ENCODE measurements at regions not wholly inside any gene's neighbourhood (a gene's known extent, or its start where the extent isn't known, plus 50 kb on each side); places are given as distances from the start of the nearest gene placed in this dataset.

DNA sequence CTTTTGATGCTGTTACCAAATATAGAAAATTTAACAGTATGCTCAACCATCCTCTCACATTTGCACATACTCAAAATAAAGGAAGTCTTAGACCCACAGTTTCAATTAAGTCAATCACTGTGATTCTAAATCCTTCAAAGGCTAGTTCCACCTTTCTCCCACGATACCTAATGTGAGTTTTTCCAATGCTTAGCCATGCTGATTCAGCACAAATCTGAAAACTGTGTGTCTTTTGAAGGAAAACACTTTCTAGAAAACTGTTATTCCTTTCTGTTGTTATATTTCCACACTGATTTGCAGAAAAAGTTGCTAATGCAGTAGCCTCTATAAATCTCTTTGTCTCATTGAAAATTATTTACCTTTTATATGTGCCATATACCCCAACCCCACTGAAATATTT, 645.7 kb downstream of the PRR16 start:
- Mint-ChIP-seq H3K36me3 (ENCODE audit: insufficient read depth) (peaks cover 1% of the 10 kb centered on the region), H3K9me3 (ENCODE audit: low read depth) (no peaks in the 10 kb centered on the region), H3K4me3 (ENCODE audit: low read depth) (no peak overlapping the region), H3K27me3 (no peaks in the 10 kb centered on the region), H3K4me1 (ENCODE audit: low read depth) (peaks cover 5% of the 10 kb centered on the region), H3K27ac (no peak overlapping the region)
- DNase-seq (ENCODE audit: low spot score, unreplicated experiment), result no peak
- TF ChIP-seq, protein P1, sequence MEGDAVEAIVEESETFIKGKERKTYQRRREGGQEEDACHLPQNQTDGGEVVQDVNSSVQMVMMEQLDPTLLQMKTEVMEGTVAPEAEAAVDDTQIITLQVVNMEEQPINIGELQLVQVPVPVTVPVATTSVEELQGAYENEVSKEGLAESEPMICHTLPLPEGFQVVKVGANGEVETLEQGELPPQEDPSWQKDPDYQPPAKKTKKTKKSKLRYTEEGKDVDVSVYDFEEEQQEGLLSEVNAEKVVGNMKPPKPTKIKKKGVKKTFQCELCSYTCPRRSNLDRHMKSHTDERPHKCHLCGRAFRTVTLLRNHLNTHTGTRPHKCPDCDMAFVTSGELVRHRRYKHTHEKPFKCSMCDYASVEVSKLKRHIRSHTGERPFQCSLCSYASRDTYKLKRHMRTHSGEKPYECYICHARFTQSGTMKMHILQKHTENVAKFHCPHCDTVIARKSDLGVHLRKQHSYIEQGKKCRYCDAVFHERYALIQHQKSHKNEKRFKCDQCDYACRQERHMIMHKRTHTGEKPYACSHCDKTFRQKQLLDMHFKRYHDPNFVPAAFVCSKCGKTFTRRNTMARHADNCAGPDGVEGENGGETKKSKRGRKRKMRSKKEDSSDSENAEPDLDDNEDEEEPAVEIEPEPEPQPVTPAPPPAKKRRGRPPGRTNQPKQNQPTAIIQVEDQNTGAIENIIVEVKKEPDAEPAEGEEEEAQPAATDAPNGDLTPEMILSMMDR (IDR thresholded peaks at IDR 0.05; ENCODE audit: unreplicated experiment), result no peak

GRCh38 chr5:121121786-121122185, 657.7 kb downstream of the PRR16 start:
- H3K27ac Mint-ChIP-seq, result no peak overlapping the region
- no peaks in the 10 kb centered on the region for H3K27me3 Mint-ChIP-seq
- no peaks in the 10 kb centered on the region for H3K4me1 Mint-ChIP-seq (ENCODE audit: low read depth)
- no peak for DNase-seq (ENCODE audit: low spot score, unreplicated experiment)
- H3K36me3 Mint-ChIP-seq (ENCODE audit: insufficient read depth), result no peaks in the 10 kb centered on the region
- no peaks in the 10 kb centered on the region for H3K9me3 Mint-ChIP-seq (ENCODE audit: low read depth)
- TF ChIP-seq, protein P1 (IDR thresholded peaks at IDR 0.05; ENCODE audit: unreplicated experiment), result no peak
- H3K4me3 Mint-ChIP-seq (ENCODE audit: low read depth), result no peak overlapping the region

- H3K4me1 Mint-ChIP-seq (ENCODE audit: low read depth), result peaks cover 3% of the 10 kb centered on the region
- no peak for DNase-seq (ENCODE audit: low spot score, unreplicated experiment)
- no peak overlapping the region for H3K27ac Mint-ChIP-seq
- no peak overlapping the region for H3K4me3 Mint-ChIP-seq (ENCODE audit: low read depth)
- H3K36me3 Mint-ChIP-seq (ENCODE audit: insufficient read depth), result no peaks in the 10 kb centered on the region
- no peaks in the 10 kb centered on the region for H3K27me3 Mint-ChIP-seq
- TF ChIP-seq, protein P1 (IDR thresholded peaks at IDR 0.05; ENCODE audit: unreplicated experiment), result no peak
- peaks cover 12% of the 10 kb centered on the region for H3K9me3 Mint-ChIP-seq (ENCODE audit: low read depth)
These were observed 674.4 kb downstream of the PRR16 start for GRCh38 chr5:121138495-121138907.

DNA sequence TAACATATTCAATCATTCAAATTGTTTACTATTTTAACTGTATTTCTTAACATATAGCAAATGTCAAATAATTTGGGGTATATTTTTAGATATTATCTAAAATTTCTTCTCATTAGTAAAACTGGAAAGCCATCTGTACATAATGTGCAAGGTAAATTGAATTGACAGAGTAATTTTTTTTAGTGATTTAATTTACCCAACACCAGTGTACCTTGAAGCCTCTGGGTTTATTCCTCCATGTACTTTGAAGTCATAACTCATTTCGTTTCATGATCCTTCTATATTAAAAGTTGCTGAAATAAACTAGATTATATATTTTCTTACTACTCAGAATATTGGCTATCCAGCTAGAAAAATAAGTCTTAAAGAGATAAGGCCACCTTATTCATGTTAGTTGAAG, 674.9 kb downstream of the PRR16 start:
- Mint-ChIP-seq H3K27me3 (no peaks in the 10 kb centered on the region), H3K36me3 (ENCODE audit: insufficient read depth) (no peaks in the 10 kb centered on the region), H3K27ac (no peak overlapping the region), H3K4me3 (ENCODE audit: low read depth) (no peak overlapping the region), H3K9me3 (ENCODE audit: low read depth) (peaks cover 12% of the 10 kb centered on the region), H3K4me1 (ENCODE audit: low read depth) (peaks cover 4% of the 10 kb centered on the region)
- no peak for DNase-seq (ENCODE audit: low spot score, unreplicated experiment)
- TF ChIP-seq, protein P1 (IDR thresholded peaks at IDR 0.05; ENCODE audit: unreplicated experiment), result no peak

DNA sequence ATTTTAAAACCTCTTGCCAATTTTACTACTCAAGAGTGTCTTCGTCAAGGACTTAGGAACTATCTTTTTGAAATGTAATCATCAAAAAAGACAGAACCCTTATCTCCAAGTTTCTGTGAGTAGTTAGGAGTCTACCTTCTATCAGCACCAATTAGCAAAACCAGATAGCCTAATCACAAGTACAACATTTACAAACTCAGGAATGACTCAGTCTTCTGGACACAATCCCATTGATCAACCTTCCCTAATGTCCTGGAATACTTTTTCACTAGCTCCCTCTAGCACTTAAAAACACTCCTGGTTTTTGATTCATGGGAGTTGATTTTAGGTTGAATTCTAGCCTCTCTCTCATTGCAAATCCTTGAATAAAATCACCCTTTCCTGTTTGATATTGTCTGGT, 680.7 kb downstream of the PRR16 start:
- Mint-ChIP-seq H3K36me3 (ENCODE audit: insufficient read depth) (no peaks in the 10 kb centered on the region), H3K4me3 (ENCODE audit: low read depth) (no peak overlapping the region), H3K9me3 (ENCODE audit: low read depth) (peaks cover 21% of the 10 kb centered on the region), H3K27ac (no peak overlapping the region), H3K27me3 (no peaks in the 10 kb centered on the region), H3K4me1 (ENCODE audit: low read depth) (peaks cover 9% of the 10 kb centered on the region)
- DNase-seq (ENCODE audit: low spot score, unreplicated experiment), result no peak
- TF ChIP-seq, protein P1 (IDR thresholded peaks at IDR 0.05; ENCODE audit: unreplicated experiment), result no peak

Measured in progenitor cell of endocrine pancreas (in vitro differentiated cells).